ENCODE measurements at regions not wholly inside any gene's neighbourhood (a gene's known extent, or its start where the extent isn't known, plus 50 kb on each side); places are given as distances from the start of the nearest gene placed in this dataset.
A peak's percentile ranks its signal among the peaks of the same experiment; 100 is the strongest.

DNA sequence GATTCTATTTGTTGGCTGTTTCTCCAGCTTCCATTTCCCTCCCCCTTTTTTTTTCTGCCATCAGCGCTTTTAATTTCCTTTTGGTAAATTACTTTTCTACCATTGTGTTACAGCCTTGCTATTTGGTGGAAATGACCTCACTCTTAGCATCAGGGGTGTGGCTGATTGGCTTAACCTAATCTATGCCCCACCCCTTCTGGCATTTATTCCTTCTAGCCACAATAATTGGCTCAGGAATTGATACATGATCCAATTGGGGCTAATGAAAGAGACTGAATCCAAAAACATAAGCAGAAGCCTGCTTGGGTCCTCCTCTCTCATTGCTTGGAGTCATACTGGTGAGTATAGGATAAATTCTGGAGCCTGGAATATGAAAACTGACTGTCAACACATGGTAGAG lies 402.4 kb upstream of the LRRC4C start:
- Histone ChIP-seq H3K9me3 (replicated peaks) (no peaks in the 10 kb centered on the region), H3K36me3 (no peaks in the 10 kb centered on the region), H3K4me3 (no peak overlapping the region), H3K27me3 (peaks cover 9% of the 10 kb centered on the region; the same call in 1 of the 2 replicates), H3K4me1 (no peaks in the 10 kb centered on the region), H3K27ac (no peak overlapping the region)
- no peak for DNase-seq

DNA sequence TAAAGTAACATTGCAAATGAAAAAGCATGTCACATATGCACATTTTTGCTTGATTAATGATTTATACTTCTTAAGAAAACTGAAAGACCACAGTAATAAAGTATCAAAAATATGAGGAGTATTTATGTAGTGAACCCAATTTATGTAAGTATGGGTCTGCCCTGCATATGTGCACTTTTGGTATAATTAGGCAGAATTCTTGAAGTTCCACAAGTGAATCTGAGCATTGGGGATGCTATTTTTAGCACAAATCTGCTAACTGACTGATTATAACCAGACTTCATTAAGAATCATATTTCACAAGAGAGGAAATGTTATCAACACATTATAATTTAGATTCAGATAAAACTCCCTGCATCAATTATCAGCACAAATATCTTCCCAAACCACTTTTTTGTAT lies 407.1 kb upstream of the LRRC4C start:
- Histone ChIP-seq H3K9me3 (replicated peaks) (no peaks in the 10 kb centered on the region; the same call in 1 of the 2 replicates), H3K27ac (no peak overlapping the region)
- no peak for DNase-seq

GRCh38 chr11:41868606-41869005 lies 409.2 kb upstream of the LRRC4C start:
- no peak overlapping the region for H3K27ac ChIP-seq
- 0 out of 2 replicates have a peak, but pooled peaks cover 2% of the 10 kb centered on the region for H3K27me3 ChIP-seq
- no peak overlapping the region for H3K4me3 ChIP-seq
- H3K36me3 ChIP-seq: no peaks in the 10 kb centered on the region
- DNase-seq: no peak
- H3K4me1 ChIP-seq: no peaks in the 10 kb centered on the region
- no peaks in the 10 kb centered on the region; the same call in 1 of the 2 replicates for H3K9me3 ChIP-seq (replicated peaks)

More for the DNA sequence above, 407.1 kb upstream of the LRRC4C start:
- Histone ChIP-seq H3K27me3 (0 out of 2 replicates have a peak, but pooled peaks cover 2% of the 10 kb centered on the region), H3K4me3 (no peak overlapping the region), H3K36me3 (no peaks in the 10 kb centered on the region), H3K4me1 (no peaks in the 10 kb centered on the region)

DNA sequence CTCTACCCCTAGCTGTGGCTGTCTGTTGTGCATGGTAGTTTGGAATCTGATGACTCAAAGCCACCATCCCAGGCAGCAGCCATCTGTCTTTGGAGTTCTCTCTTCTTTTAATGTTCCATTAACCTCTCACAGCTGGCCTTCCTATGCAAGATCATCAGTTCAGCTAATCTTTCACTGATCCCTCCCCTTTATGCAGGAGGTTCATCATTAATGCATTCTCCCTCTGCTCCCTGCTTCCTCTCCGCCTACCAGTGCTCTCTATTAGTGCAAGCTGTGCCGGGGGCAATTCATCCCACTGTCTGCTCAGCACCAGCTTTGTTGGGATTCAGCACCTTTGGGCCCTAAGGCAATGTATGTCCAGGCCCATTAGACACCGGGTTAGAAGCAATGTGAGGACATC lies 413.0 kb upstream of the LRRC4C start:
- DNase-seq: peak; percentile 1 to 11
- H3K27me3 ChIP-seq: 0 out of 2 replicates have a peak, but pooled peaks cover 2% of the 10 kb centered on the region
- H3K4me1 ChIP-seq: no peaks in the 10 kb centered on the region

DNA sequence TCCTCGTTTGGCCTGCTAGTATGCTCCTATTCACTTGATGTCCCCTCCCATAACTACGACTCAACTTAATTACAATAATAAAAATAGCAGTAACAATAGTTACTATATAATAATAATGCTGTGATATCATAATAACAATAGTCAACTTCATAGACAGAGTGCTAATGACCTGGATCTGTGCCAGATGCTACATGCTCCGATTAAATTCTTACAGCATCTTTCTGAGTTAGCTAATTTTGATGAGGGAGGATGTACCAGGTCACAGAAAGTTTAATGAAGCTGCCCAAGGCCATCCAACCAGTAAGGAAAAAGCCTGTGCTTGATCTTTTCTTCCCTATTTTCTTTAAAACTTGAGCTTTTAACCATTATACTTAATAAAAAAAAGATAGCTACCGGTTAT lies 413.4 kb upstream of the LRRC4C start:
- H3K9me3 ChIP-seq (replicated peaks): no peaks in the 10 kb centered on the region; the same call in 1 of the 2 replicates
- H3K4me1 ChIP-seq: no peaks in the 10 kb centered on the region
- no peaks in the 10 kb centered on the region for H3K36me3 ChIP-seq
- no peak overlapping the region for H3K27ac ChIP-seq
- DNase-seq: no peak
- H3K27me3 ChIP-seq: 0 out of 2 replicates have a peak, but pooled peaks cover 2% of the 10 kb centered on the region
- no peak overlapping the region for H3K4me3 ChIP-seq

More for the DNA sequence above, 413.0 kb upstream of the LRRC4C start:
- no peak overlapping the region for H3K4me3 ChIP-seq
- H3K36me3 ChIP-seq: no peaks in the 10 kb centered on the region
- H3K27ac ChIP-seq: no peak overlapping the region
- H3K9me3 ChIP-seq (replicated peaks): no peaks in the 10 kb centered on the region; the same call in 1 of the 2 replicates

DNA sequence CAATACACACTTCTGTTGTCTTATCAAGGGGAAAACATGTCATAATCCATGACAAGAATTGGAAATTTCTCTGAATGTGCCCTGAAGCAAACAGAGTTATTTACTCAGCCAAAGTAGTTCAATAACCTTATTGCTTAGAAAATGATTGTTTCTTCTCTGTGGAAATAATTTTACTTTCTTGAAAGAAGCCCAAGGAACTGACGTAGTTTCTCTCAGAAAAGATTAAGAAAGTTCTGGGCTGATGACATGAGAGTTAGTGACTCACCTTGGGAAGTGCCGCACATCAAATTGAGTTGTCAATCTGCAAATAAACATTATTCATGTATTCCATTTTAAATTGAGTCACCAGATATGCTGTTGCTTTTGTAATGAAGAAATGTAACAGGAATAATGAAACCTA lies 418.6 kb upstream of the LRRC4C start:
- no peaks in the 10 kb centered on the region for H3K9me3 ChIP-seq (replicated peaks)
- H3K27ac ChIP-seq: no peak overlapping the region
- no peak for DNase-seq
- no peak overlapping the region for H3K4me3 ChIP-seq
- H3K27me3 ChIP-seq: no peaks in the 10 kb centered on the region
- H3K36me3 ChIP-seq: no peaks in the 10 kb centered on the region
- H3K4me1 ChIP-seq: no peaks in the 10 kb centered on the region

GRCh38 chr11:41879214-41879613 lies 419.8 kb upstream of the LRRC4C start:
- Histone ChIP-seq H3K27me3 (no peaks in the 10 kb centered on the region), H3K4me3 (no peak overlapping the region), H3K4me1 (no peaks in the 10 kb centered on the region), H3K36me3 (no peaks in the 10 kb centered on the region), H3K27ac (no peak overlapping the region), H3K9me3 (replicated peaks) (no peaks in the 10 kb centered on the region)
- DNase-seq: no peak

DNA sequence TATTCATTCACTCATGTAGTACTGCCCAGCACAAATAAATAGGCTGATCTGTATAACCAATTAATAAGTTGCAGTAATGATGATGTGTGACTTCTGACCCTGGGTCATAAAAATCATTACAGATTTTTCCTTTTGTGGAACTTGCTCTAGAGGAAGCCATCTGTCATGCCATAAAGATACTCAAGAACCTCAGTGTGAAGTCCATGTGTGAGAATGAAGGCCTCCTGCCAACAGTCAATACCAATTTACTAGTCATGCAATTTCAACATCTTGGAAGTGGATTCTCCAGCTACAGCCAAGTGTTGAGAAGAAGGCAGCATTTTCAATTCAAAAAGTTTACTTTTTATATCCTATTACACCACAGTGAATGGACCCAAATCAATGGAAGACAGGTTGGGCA lies 435.6 kb upstream of the LRRC4C start:
- H3K27ac ChIP-seq: no peak overlapping the region
- H3K36me3 ChIP-seq: no peaks in the 10 kb centered on the region
- no peak overlapping the region for H3K4me3 ChIP-seq
- no peaks in the 10 kb centered on the region for H3K4me1 ChIP-seq
- no peaks in the 10 kb centered on the region for H3K27me3 ChIP-seq
- no peaks in the 10 kb centered on the region for H3K9me3 ChIP-seq (replicated peaks)
- no peak for DNase-seq

- Histone ChIP-seq H3K27me3 (no peaks in the 10 kb centered on the region), H3K4me3 (no peak overlapping the region), H3K36me3 (no peaks in the 10 kb centered on the region), H3K27ac (no peak overlapping the region), H3K9me3 (replicated peaks) (no peaks in the 10 kb centered on the region), H3K4me1 (no peaks in the 10 kb centered on the region)
- DNase-seq: no peak
These were observed 438.5 kb upstream of the LRRC4C start for GRCh38 chr11:41897991-41898390.

- Histone ChIP-seq H3K27ac (no peak overlapping the region), H3K36me3 (no peaks in the 10 kb centered on the region), H3K4me1 (no peaks in the 10 kb centered on the region), H3K9me3 (replicated peaks) (no peaks in the 10 kb centered on the region), H3K27me3 (no peaks in the 10 kb centered on the region), H3K4me3 (no peak overlapping the region)
- DNase-seq: no peak
These were observed 458.4 kb upstream of the LRRC4C start for GRCh38 chr11:41917900-41918299.

GRCh38 chr11:41920374-41920773 lies 460.9 kb upstream of the LRRC4C start:
- Histone ChIP-seq H3K4me3 (no peak overlapping the region), H3K27ac (no peak overlapping the region), H3K9me3 (replicated peaks) (no peaks in the 10 kb centered on the region), H3K4me1 (no peaks in the 10 kb centered on the region), H3K36me3 (no peaks in the 10 kb centered on the region), H3K27me3 (no peaks in the 10 kb centered on the region)
- no peak for DNase-seq

DNA sequence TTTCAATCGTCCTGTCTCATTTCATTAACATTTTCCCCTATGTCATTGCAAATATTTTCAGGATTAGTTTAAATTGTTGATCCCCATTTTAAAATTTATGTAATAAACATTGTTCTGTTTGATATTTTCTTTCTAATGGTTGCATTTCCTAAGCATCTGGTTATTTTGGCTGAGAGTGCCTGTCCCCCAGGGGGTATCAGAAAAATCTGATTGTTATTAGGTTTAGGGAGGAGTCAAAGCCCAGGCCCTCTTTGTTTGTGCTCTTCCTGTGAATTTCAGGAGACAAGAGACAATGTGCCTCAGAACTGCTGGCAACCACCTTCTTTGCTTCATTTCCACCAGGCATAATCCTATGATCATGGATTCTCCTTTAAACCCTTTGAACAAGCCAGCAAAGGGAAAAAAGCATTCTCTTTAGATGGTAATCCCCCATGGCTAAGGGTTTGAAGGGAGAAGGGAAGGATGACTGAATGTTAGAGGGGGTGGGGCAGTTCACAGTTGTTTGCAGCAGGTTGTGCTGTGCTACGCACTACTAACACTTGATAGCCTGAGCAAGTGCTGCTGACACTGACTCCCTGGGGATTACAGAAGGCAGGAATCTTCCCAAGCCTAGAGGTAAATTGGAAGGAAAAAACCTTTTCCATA lies 462.4 kb upstream of the LRRC4C start:
- H3K9me3 ChIP-seq (replicated peaks): no peaks in the 10 kb centered on the region
- H3K27ac ChIP-seq: no peak overlapping the region
- H3K4me3 ChIP-seq: no peak overlapping the region
- DNase-seq: no peak
- H3K27me3 ChIP-seq: no peaks in the 10 kb centered on the region
- no peaks in the 10 kb centered on the region for H3K36me3 ChIP-seq
- H3K4me1 ChIP-seq: no peaks in the 10 kb centered on the region

- DNase-seq: no peak
- H3K9me3 ChIP-seq (replicated peaks): no peaks in the 10 kb centered on the region
- H3K27me3 ChIP-seq: no peaks in the 10 kb centered on the region
These were observed 466.9 kb upstream of the LRRC4C start for GRCh38 chr11:41926339-41926738.

DNA sequence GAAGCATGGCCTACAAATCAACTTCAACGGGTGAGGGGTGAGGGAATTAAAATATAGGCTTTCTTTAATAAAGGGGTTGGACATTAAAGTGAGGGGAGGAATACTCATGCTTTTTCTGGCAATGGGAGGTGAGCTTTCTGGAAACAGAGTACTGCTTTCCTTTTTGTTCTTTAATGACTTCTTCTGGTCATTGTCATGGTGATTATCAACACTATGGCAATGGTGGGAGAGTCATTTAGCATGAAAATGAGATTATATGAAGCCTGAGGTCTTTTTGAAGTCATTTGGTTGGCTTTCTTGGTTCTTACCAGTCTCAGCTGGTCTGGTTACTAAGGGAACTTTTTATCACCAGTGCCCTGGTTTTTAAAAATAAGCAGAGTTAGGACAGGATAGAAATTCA lies 475.8 kb upstream of the LRRC4C start:
- Histone ChIP-seq H3K4me3 (no peak overlapping the region), H3K4me1 (no peaks in the 10 kb centered on the region), H3K27me3 (no peaks in the 10 kb centered on the region), H3K9me3 (replicated peaks) (no peaks in the 10 kb centered on the region), H3K36me3 (no peaks in the 10 kb centered on the region), H3K27ac (no peak overlapping the region)
- no peak for DNase-seq

More at GRCh38 chr11:41926339-41926738, 466.9 kb upstream of the LRRC4C start:
- no peak overlapping the region for H3K27ac ChIP-seq
- H3K4me1 ChIP-seq: no peaks in the 10 kb centered on the region
- no peaks in the 10 kb centered on the region for H3K36me3 ChIP-seq
- no peak overlapping the region for H3K4me3 ChIP-seq

- Histone ChIP-seq H3K4me3 (no peak overlapping the region), H3K4me1 (no peaks in the 10 kb centered on the region), H3K36me3 (no peaks in the 10 kb centered on the region), H3K27me3 (no peaks in the 10 kb centered on the region), H3K27ac (no peak overlapping the region), H3K9me3 (replicated peaks) (no peaks in the 10 kb centered on the region)
- DNase-seq: no peak
These were observed 476.3 kb upstream of the LRRC4C start for GRCh38 chr11:41935795-41936194.

DNA sequence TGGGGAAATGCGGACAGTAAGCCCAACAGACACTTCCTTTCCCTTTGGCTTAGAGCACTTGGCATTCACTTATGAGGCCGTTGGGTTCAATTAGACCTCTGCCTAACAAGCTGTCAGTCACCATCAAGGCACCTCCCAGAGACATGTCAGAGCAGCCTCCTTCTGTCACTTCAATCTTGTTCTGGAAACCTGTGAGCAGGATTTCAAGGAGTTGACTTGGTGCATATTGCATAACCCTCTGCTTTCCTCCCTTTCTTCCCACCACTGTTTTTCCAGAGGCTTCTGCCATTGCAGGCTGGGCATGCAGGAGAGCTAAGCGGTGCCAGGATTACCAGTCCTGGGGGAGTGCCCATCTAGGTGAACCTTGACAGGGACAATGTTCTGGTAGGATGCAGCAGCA lies 484.2 kb upstream of the LRRC4C start:
- no peaks in the 10 kb centered on the region for H3K4me1 ChIP-seq
- no peak for DNase-seq
- no peaks in the 10 kb centered on the region for H3K9me3 ChIP-seq (replicated peaks)

More for the DNA sequence above, 484.2 kb upstream of the LRRC4C start:
- no peaks in the 10 kb centered on the region for H3K36me3 ChIP-seq
- H3K27me3 ChIP-seq: peaks cover 13% of the 10 kb centered on the region
- no peak overlapping the region for H3K27ac ChIP-seq
- no peak overlapping the region for H3K4me3 ChIP-seq
